Endothelial cell of umbilical vein (primary cell): ENCODE measurements at regions not wholly inside any gene's neighbourhood (a gene's known extent, or its start where the extent isn't known, plus 50 kb on each side); places are given as distances from the start of the nearest gene placed in this dataset.

Experiments
- BruUV-seq: library from RNA; stranded (reverse); fragments of 400-500 nt; replicated peaks from 2 replicates; lab custom pipeline; 2021; lab: Mats Ljungman, UMichigan
- CTCF ChIA-PET: fragments of 300-600, 350-600 bp; sonication (Branson Sonifier 250); formaldehyde crosslinking; loops from one replicate; lab custom pipeline; 2021; ENCODE audit warnings: antibody characterized with exemption, inconsistent platforms; lab: Charles Lee
- POLR2A ChIA-PET: fragments of 300-600, 350-600 bp; sonication (Branson Sonifier 250); formaldehyde crosslinking; loops from one replicate; lab custom pipeline; 2021; ENCODE audit warnings: antibody characterized with exemption, inconsistent platforms; lab: Charles Lee
- DNase-seq: peaks from one replicate; pipeline ENCODE4 v3.0.0-alpha.2; 2011; ENCODE audit warnings: low read depth, low spot score
- FAIRE-seq: peaks from 2 replicates; lab custom pipeline; 2011; peaks lifted over from hg19 to GRCh38; lab: Jason Lieb, UNC
- H2AFZ ChIP-seq: 2 replicates; pipeline ENCODE4 v1.6.0; 2012; ENCODE audit warnings: low read depth, low read length, control low read depth, inconsistent platforms
- H3K27ac ChIP-seq: 2 replicates; pipeline ENCODE4 v1.5.1; 2011; ENCODE audit warnings: low read depth, mild to moderate bottlenecking, control low read depth, low read length, moderate library complexity; ENCODE audit not compliant: insufficient read depth
- H3K27me3 ChIP-seq, 2 experiments: 2 replicates each; pipeline versions ENCODE4 v1.6.0 to v1.6.1; 2011; ENCODE audit warnings: low read length in 2 of 2, mixed read lengths in 1 of 2; ENCODE audit not compliant: control insufficient read depth in 2 of 2, insufficient read depth in 2 of 2
- H3K36me3 ChIP-seq, 2 experiments: 2 replicates in 1 of 2; 3 replicates in 1 of 2; pipeline ENCODE4 v1.5.1; 2011; ENCODE audit warnings: low read length in 2 of 2, mild to moderate bottlenecking in 1 of 2, moderate library complexity in 1 of 2; ENCODE audit not compliant: control insufficient read depth in 2 of 2, insufficient read depth in 2 of 2; ENCODE audit errors: extremely low read depth in 1 of 2
- H3K4me1 ChIP-seq: 3 replicates; pipeline ENCODE4 v1.5.1; 2011; ENCODE audit warnings: mild to moderate bottlenecking, low read length; ENCODE audit not compliant: control insufficient read depth, insufficient read depth; ENCODE audit errors: extremely low read depth
- H3K4me2 ChIP-seq: 2 replicates; pipeline ENCODE4 v1.6.1; 2011; ENCODE audit warnings: low read length, control low read depth, mixed read lengths; ENCODE audit not compliant: insufficient read depth
- H3K4me3 ChIP-seq, 3 experiments: fragments of 200-600 bp in 1 of 3; sonication (generic), shearing (Covaris generic) in 1 of 3; replicated peaks in 1 of 3; 2 replicates each; pipeline ENCODE4 v1.5.1; 2011 to 2016; ENCODE audit warnings: control low read depth in 3 of 3, low read length in 3 of 3, mild to moderate bottlenecking in 2 of 3, inconsistent platforms in 1 of 3, low read depth in 1 of 3, moderate library complexity in 1 of 3; ENCODE audit not compliant: insufficient read depth in 1 of 3
- H3K79me2 ChIP-seq: 2 replicates; pipeline ENCODE4 v1.6.0; 2012; ENCODE audit warnings: low read length, inconsistent platforms; ENCODE audit not compliant: control insufficient read depth, insufficient read depth
- H3K9ac ChIP-seq: replicated peaks from 2 replicates; pipeline ENCODE3; 2011; ENCODE audit warnings: low read length, control low read depth; ENCODE audit not compliant: insufficient read depth; ENCODE audit errors: extremely low read depth
- H3K9me1 ChIP-seq: replicated peaks from 3 replicates; pipeline ENCODE4 v1.6.0; 2011; ENCODE audit warnings: mild to moderate bottlenecking, low read length; ENCODE audit not compliant: control insufficient read depth, insufficient read depth; ENCODE audit errors: extremely low read depth
- H3K9me3 ChIP-seq: replicated peaks from 2 replicates; pipeline ENCODE4 v1.5.1; 2012; ENCODE audit warnings: low read length, inconsistent platforms; ENCODE audit not compliant: control insufficient read depth, insufficient read depth
- H4K20me1 ChIP-seq: replicated peaks from 2 replicates; pipeline ENCODE3; 2011; ENCODE audit warnings: mild to moderate bottlenecking, low read length; ENCODE audit not compliant: control insufficient read depth, insufficient read depth; ENCODE audit errors: extremely low read depth
- EZH2 ChIP-seq: IDR thresholded peaks from 2 replicates; pipeline ENCODE4 v1.6.1; 2012; ENCODE audit warnings: borderline replicate concordance, low read depth, mild to moderate bottlenecking, moderate library complexity, low read length, inconsistent platforms; ENCODE audit not compliant: severe bottlenecking
- FOS ChIP-seq: IDR thresholded peaks from 2 replicates; pipeline ENCODE4 v1.6.1; 2011; ENCODE audit warnings: mild to moderate bottlenecking, low read length, moderate library complexity, borderline replicate concordance; ENCODE audit not compliant: insufficient read depth
- GATA2 ChIP-seq: IDR thresholded peaks from 2 replicates; pipeline ENCODE4 v1.7.0; 2011; ENCODE audit warnings: low read depth, mild to moderate bottlenecking, moderate library complexity, mixed read lengths, low read length; ENCODE audit not compliant: insufficient read length, insufficient read depth
- JUN ChIP-seq: IDR thresholded peaks from 2 replicates; pipeline ENCODE4 v1.6.1; 2011; ENCODE audit warnings: borderline replicate concordance, low read depth; ENCODE audit not compliant: insufficient read length, insufficient read depth
- MYC ChIP-seq: IDR thresholded peaks from one replicate; pipeline ENCODE4 v1.6.1; 2011; ENCODE audit warnings: mild to moderate bottlenecking, low read depth, low read length
- POLR2A ChIP-seq: IDR thresholded peaks from 2 replicates; pipeline ENCODE4 v1.6.1; 2012; ENCODE audit warnings: low read depth, mild to moderate bottlenecking, control low read depth, low read length
- POLR2AphosphoS5 ChIP-seq: IDR thresholded peaks from 2 replicates; pipeline ENCODE4 v1.6.1; 2012; ENCODE audit warnings: low read depth, mild to moderate bottlenecking, control low read depth, low read length, moderate library complexity; ENCODE audit not compliant: insufficient read depth
- dilution Hi-C: fragments of 300-500 bp; cut with MboI; formaldehyde crosslinking; loops from one replicate; pipeline ENCODE4 v1.15.0; 2019; ENCODE audit warnings: low sequenced_read_pairs; ENCODE audit not compliant: extremely low pct_ligation_motif_present
- intact Hi-C: fragments of 100-400 bp; cut with micrococcal nuclease; formaldehyde crosslinking; loops from one replicate; pipeline ENCODE4 v1.10.0; 2022
- TF ChIP-seq, protein P1 (sequence below): IDR thresholded peaks from 2 replicates; pipeline ENCODE4 v1.6.1; 2011; ENCODE audit not compliant: insufficient read depth, insufficient read length
- TF ChIP-seq, protein P2 (sequence below), 2 donors: IDR thresholded peaks; 1 replicate in 1 of 2; 2 replicates in 1 of 2; pipeline ENCODE4 v1.5.1; 2011; ENCODE audit warnings: low read length in 2 of 2, mild to moderate bottlenecking in 2 of 2, moderate library complexity in 2 of 2, control low read depth in 1 of 2, inconsistent platforms in 1 of 2, low read depth in 1 of 2; ENCODE audit not compliant: insufficient read depth in 1 of 2; ENCODE audit errors: extremely low read depth in 1 of 2

DNA sequence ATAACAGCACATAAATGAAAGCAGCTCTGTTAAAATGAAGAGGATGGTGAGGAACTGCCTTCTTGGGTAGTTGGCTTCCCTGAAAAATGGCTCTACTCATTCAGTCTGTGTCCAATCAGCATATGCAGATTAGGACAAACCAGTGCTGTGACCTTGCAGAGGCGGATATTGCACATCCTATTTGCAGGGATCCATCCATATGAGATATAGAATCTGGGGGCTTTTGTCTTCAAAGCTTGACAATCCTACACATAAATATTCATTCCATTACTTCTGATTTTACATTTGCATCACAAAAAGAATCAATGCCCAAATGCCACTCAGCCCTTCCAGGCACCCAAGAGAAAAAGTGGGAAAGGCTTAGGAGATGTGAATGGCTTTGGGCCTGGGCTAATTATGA is 383.7 kb downstream of the EMP1 start:
- Histone ChIP-seq H3K27me3 (no peaks in the 10 kb centered on the region), H3K79me2 (no peaks in the 10 kb centered on the region), H3K9ac (no peak overlapping the region), H3K4me1 (no peaks in the 10 kb centered on the region), H3K4me3 (no peak overlapping the region), H4K20me1 (no peaks in the 10 kb centered on the region), H3K27ac (no peak overlapping the region), H3K9me3 (no peaks in the 10 kb centered on the region), H2AFZ (no peak overlapping the region), H3K9me1 (no peaks in the 10 kb centered on the region), H3K4me2 (no peak overlapping the region), H3K36me3 (no peaks in the 10 kb centered on the region)
- no TSS peak for BruUV-seq
- FAIRE-seq (no peak), DNase-seq (no peak)
- intact Hi-C loops (no loop called here), dilution Hi-C loops (no loop called here)
- TF ChIP-seq GATA2 (no peak), JUN (no peak), POLR2A (no peak), MYC (no peak), POLR2AphosphoS5 (no peak), EZH2 (no peak), FOS (no peak)
- TF ChIP-seq, protein P1, sequence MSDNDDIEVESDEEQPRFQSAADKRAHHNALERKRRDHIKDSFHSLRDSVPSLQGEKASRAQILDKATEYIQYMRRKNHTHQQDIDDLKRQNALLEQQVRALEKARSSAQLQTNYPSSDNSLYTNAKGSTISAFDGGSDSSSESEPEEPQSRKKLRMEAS: no peak
- TF ChIP-seq, protein P2, sequence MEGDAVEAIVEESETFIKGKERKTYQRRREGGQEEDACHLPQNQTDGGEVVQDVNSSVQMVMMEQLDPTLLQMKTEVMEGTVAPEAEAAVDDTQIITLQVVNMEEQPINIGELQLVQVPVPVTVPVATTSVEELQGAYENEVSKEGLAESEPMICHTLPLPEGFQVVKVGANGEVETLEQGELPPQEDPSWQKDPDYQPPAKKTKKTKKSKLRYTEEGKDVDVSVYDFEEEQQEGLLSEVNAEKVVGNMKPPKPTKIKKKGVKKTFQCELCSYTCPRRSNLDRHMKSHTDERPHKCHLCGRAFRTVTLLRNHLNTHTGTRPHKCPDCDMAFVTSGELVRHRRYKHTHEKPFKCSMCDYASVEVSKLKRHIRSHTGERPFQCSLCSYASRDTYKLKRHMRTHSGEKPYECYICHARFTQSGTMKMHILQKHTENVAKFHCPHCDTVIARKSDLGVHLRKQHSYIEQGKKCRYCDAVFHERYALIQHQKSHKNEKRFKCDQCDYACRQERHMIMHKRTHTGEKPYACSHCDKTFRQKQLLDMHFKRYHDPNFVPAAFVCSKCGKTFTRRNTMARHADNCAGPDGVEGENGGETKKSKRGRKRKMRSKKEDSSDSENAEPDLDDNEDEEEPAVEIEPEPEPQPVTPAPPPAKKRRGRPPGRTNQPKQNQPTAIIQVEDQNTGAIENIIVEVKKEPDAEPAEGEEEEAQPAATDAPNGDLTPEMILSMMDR (IDR thresholded peaks at IDR 0.05; ENCODE audit: extremely low read depth in 1 of 2, insufficient read depth in 1 of 2, low read depth in 1 of 2, low read length in 2 of 2): no peak
- POLR2A ChIA-PET: no interaction called here
- CTCF ChIA-PET: no interaction called here
